ENCODE measurements at regions not wholly inside any gene's neighbourhood (a gene's known extent, or its start where the extent isn't known, plus 50 kb on each side); places are given as distances from the start of the nearest gene placed in this dataset.

- no peak for DNase-seq
Measured at GRCh38 chr4:111187108-111187507, 564.2 kb upstream of the PITX2 start.

- no peak for DNase-seq
Measured at GRCh38 chr4:111198446-111198845, 575.6 kb upstream of the PITX2 start.

- no peak for DNase-seq
Measured at GRCh38 chr4:111204797-111205196, 581.9 kb upstream of the PITX2 start.

GRCh38 chr4:111208970-111209369 is 586.1 kb upstream of the PITX2 start:
- no peak for DNase-seq

GRCh38 chr4:111209706-111210105 is 586.8 kb upstream of the PITX2 start:
- no peak for DNase-seq

GRCh38 chr4:111210595-111210994 is 587.7 kb upstream of the PITX2 start:
- DNase-seq, result no peak

GRCh38 chr4:111213531-111213930 is 590.7 kb upstream of the PITX2 start:
- DNase-seq, result no peak

- DNase-seq, result no peak
Measured at GRCh38 chr4:111214371-111214770, 591.5 kb upstream of the PITX2 start.

GRCh38 chr4:111215755-111216154 is 592.9 kb upstream of the PITX2 start:
- DNase-seq, result no peak

GRCh38 chr4:111216791-111217190 is 593.9 kb upstream of the PITX2 start:
- DNase-seq, result no peak

- no peak for DNase-seq
Measured at GRCh38 chr4:111221371-111221770, 598.5 kb upstream of the PITX2 start.

GRCh38 chr4:111228396-111228795 is 605.5 kb upstream of the PITX2 start:
- DNase-seq, result no peak

GRCh38 chr4:111228874-111229273 is 606.0 kb upstream of the PITX2 start:
- DNase-seq, result no peak

- DNase-seq, result no peak
Measured at GRCh38 chr4:111230265-111230664, 607.4 kb upstream of the PITX2 start.

- DNase-seq, result no peak
Measured at GRCh38 chr4:111231281-111231680, 608.4 kb upstream of the PITX2 start.

- no peak for DNase-seq
Measured at GRCh38 chr4:111234939-111235338, 612.1 kb upstream of the PITX2 start.

- DNase-seq, result no peak
Measured at GRCh38 chr4:111263836-111264235, 641.0 kb upstream of the PITX2 start.

GRCh38 chr4:111266937-111267336 is 644.1 kb upstream of the PITX2 start:
- DNase-seq, result no peak

GRCh38 chr4:111267786-111268185 is 644.9 kb upstream of the PITX2 start:
- no peak for DNase-seq

GRCh38 chr4:111268769-111269414 is 646.0 kb upstream of the PITX2 start:
- DNase-seq, result no peak

GRCh38 chr4:111269439-111269838 is 646.6 kb upstream of the PITX2 start:
- DNase-seq, result no peak

GRCh38 chr4:111274060-111274459 is 651.2 kb upstream of the PITX2 start:
- DNase-seq, result no peak

- DNase-seq, result no peak
Measured at GRCh38 chr4:111274486-111274885, 651.6 kb upstream of the PITX2 start.

GRCh38 chr4:111281219-111281618 is 658.3 kb upstream of the PITX2 start:
- no peak for DNase-seq

GRCh38 chr4:111282035-111282434 is 659.2 kb upstream of the PITX2 start:
- no peak for DNase-seq
